ENCODE measurements at regions not wholly inside any gene's neighbourhood (a gene's known extent, or its start where the extent isn't known, plus 50 kb on each side); places are given as distances from the start of the nearest gene placed in this dataset.

- POLR2A ChIA-PET, result no interaction called here
- no peak overlapping the region for H3K4me3 ChIP-seq (replicated peaks in 1 of 3; ENCODE audit: insufficient read depth in 1 of 3, low read depth in 2 of 3, low read length in 3 of 3)
- no peaks in the 10 kb centered on the region for H4K20me1 ChIP-seq (ENCODE audit: insufficient read depth, low read length)
- H3K36me3 ChIP-seq (replicated peaks in 1 of 2; ENCODE audit: control insufficient read depth in 1 of 2, insufficient read depth in 2 of 2, low read length in 2 of 2), result no peaks in the 10 kb centered on the region
- ATAC-seq (no peak), DNase-seq (ENCODE audit: low spot score) (no peak), FAIRE-seq (no peak)
- no peak overlapping the region for H3K4me2 ChIP-seq (ENCODE audit: low read depth, low read length)
- in situ Hi-C loops (cut with HindIII; ENCODE audit: extremely low pct_ligation_motif_present, low pct_unique_long_range_greater_than_20kb) (no loop called here), intact Hi-C loops (cut with micrococcal nuclease; ENCODE audit: unreplicated experiment) (no loop called here)
- CTCF ChIA-PET (ENCODE audit: low intra/inter-chr PET ratio, low total read pairs), result no interaction called here
- no peaks in the 10 kb centered on the region for H3K79me2 ChIP-seq (ENCODE audit: insufficient read depth, low read length)
- no peak overlapping the region for H3K9ac ChIP-seq (ENCODE audit: insufficient read depth, low read depth, low read length)
- no peak overlapping the region for H3K27ac ChIP-seq (ENCODE audit: extremely low read length, insufficient read depth, low read length)
- no peaks in the 10 kb centered on the region for H3K27me3 ChIP-seq (ENCODE audit: control insufficient read depth in 1 of 2, insufficient read depth in 2 of 2, low read length in 2 of 2)
- WGBS (ENCODE audit: low lambda C conversion rate), result 0% methylated on average over 1 of the region's 1 CpG
- no peaks in the 10 kb centered on the region for H3K4me1 ChIP-seq (ENCODE audit: insufficient read depth, low read length)
- H3K9me3 ChIP-seq (ENCODE audit: low read length), result 0 out of 2 replicates have a peak, but pooled peaks cover 6% of the 10 kb centered on the region
- no TSS peak for BruUV-seq (replicated peaks)
- TF ChIP-seq FOXA3 (CRISPR knock-in tag; IDR thresholded peaks at IDR 0.05) (no peak), ZBTB40 (IDR thresholded peaks at IDR 0.05) (no peak), ZBTB40 (CRISPR knock-in tag; IDR thresholded peaks at IDR 0.05) (no peak), ETV5 (CRISPR knock-in tag; IDR thresholded peaks at IDR 0.05; ENCODE audit: borderline replicate concordance) (no peak), THYN1 (CRISPR knock-in tag; IDR thresholded peaks at IDR 0.05; ENCODE audit: borderline replicate concordance, low read depth) (no peak), SRSF4 (IDR thresholded peaks at IDR 0.05; ENCODE audit: low read depth, low read length, poor library complexity, severe bottlenecking) (no peak), POLR2G (IDR thresholded peaks at IDR 0.05; ENCODE audit: low read depth, low read length) (no peak)
- no peak overlapping the region for H2AFZ ChIP-seq (ENCODE audit: low read length)
Observed at GRCh38 chr21:18114810-18115209, 129.8 kb upstream of the CHODL start.

Data from HepG2 (cell line).